ENCODE measurements at regions not wholly inside any gene's neighbourhood (a gene's known extent, or its start where the extent isn't known, plus 50 kb on each side); places are given as distances from the start of the nearest gene placed in this dataset.
A peak's percentile ranks its signal among the peaks of the same experiment; 100 is the strongest.
"Not testable (repeated sequence)": the region's sequence is repeated elsewhere in the genome, so short reads cannot be mapped to it uniquely, and the experiment has no call there.

GRCh38 chrX:64570204-64570603, 175.0 kb upstream of the MTMR8 start:
- no peak overlapping the region for H3K4me3 ChIP-seq (ENCODE audit: low read length)
- Mint-ChIP-seq H3K9me3 (peaks cover 69% of the 10 kb centered on the region), H3K36me3 (ENCODE audit: low read depth) (no peaks in the 10 kb centered on the region), H3K27me3 (ENCODE audit: insufficient read depth) (no peaks in the 10 kb centered on the region), H3K27ac (no peak overlapping the region), H3K4me3 (no peak overlapping the region), H3K4me1 (no peaks in the 10 kb centered on the region)
- H3K4me1 ChIP-seq (ENCODE audit: control insufficient read depth, insufficient read depth, low read length), result no peaks in the 10 kb centered on the region
- DNase-seq, result peak; percentile 49
- H3K36me3 ChIP-seq (ENCODE audit: control insufficient read depth, insufficient read depth, low read length), result no peaks in the 10 kb centered on the region
- H3K27ac ChIP-seq (ENCODE audit: low read depth, low read length), result no peak overlapping the region
- H3K27me3 ChIP-seq (ENCODE audit: control insufficient read depth, insufficient read depth, low read length, poor library complexity, severe bottlenecking), result no peaks in the 10 kb centered on the region
- H3K9ac ChIP-seq (ENCODE audit: extremely low read depth, low read length, poor library complexity, severe bottlenecking), result no peak overlapping the region
- no peaks in the 10 kb centered on the region for H3K9me3 ChIP-seq (ENCODE audit: control insufficient read depth, low read length)
- peak; percentile 78 for TF ChIP-seq CTCF (conservative IDR thresholded peaks at IDR 0.05)

GRCh38 chrX:64565348-64565747, 170.1 kb upstream of the MTMR8 start:
- not testable (repeated sequence) for H3K27ac ChIP-seq (ENCODE audit: low read depth, low read length); H3K4me3 ChIP-seq (ENCODE audit: low read length); H3K4me3 Mint-ChIP-seq; DNase-seq; H3K36me3 Mint-ChIP-seq (ENCODE audit: low read depth); H3K36me3 ChIP-seq (ENCODE audit: control insufficient read depth, insufficient read depth, low read length); H3K9ac ChIP-seq (ENCODE audit: extremely low read depth, low read length, poor library complexity, severe bottlenecking); H3K4me1 ChIP-seq (ENCODE audit: control insufficient read depth, insufficient read depth, low read length); H3K9me3 ChIP-seq (ENCODE audit: control insufficient read depth, low read length); H3K27me3 Mint-ChIP-seq (ENCODE audit: insufficient read depth); H3K27me3 ChIP-seq (ENCODE audit: control insufficient read depth, insufficient read depth, low read length, poor library complexity, severe bottlenecking); H3K4me1 Mint-ChIP-seq; H3K27ac Mint-ChIP-seq
- H3K9me3 Mint-ChIP-seq, result peaks cover 57% of the 10 kb centered on the region
- WGBS, 2 experiments (ENCODE audit: insufficient coverage in 1 of 2, insufficient read length in 1 of 2), result 80% methylated on average over 1 of the region's 1 CpG; no CpG with 5 or more reads in 1 of the 2 experiments

GRCh38 chrX:64549236-64549635, 154.0 kb upstream of the MTMR8 start:
- not testable (repeated sequence) for H3K9ac ChIP-seq (ENCODE audit: extremely low read depth, low read length, poor library complexity, severe bottlenecking); H3K9me3 ChIP-seq (ENCODE audit: control insufficient read depth, low read length); H3K36me3 ChIP-seq (ENCODE audit: control insufficient read depth, insufficient read depth, low read length); H3K4me3 ChIP-seq (ENCODE audit: low read length); H3K4me1 Mint-ChIP-seq; H3K4me3 Mint-ChIP-seq; H3K27me3 Mint-ChIP-seq (ENCODE audit: insufficient read depth); H3K36me3 Mint-ChIP-seq (ENCODE audit: low read depth); H3K27ac Mint-ChIP-seq; H3K27me3 ChIP-seq (ENCODE audit: control insufficient read depth, insufficient read depth, low read length, poor library complexity, severe bottlenecking); H3K4me1 ChIP-seq (ENCODE audit: control insufficient read depth, insufficient read depth, low read length); H3K27ac ChIP-seq (ENCODE audit: low read depth, low read length)
- H3K9me3 Mint-ChIP-seq, result peaks cover 76% of the 10 kb centered on the region
- WGBS, 2 experiments (ENCODE audit: insufficient coverage in 1 of 2, insufficient read length in 1 of 2), result 57 to 63% methylated on average over 1 to 5 of the region's 6 CpGs
- peak; percentile 58 for DNase-seq

- H3K4me3 Mint-ChIP-seq, result no peak overlapping the region
- H3K27ac Mint-ChIP-seq, result no peak overlapping the region
- no peak overlapping the region for H3K27ac ChIP-seq (ENCODE audit: low read depth, low read length)
- H3K4me1 Mint-ChIP-seq, result no peaks in the 10 kb centered on the region
- H3K9ac ChIP-seq (ENCODE audit: extremely low read depth, low read length, poor library complexity, severe bottlenecking), result no peak overlapping the region
- no peaks in the 10 kb centered on the region for H3K27me3 Mint-ChIP-seq (ENCODE audit: insufficient read depth)
- no peaks in the 10 kb centered on the region for H3K9me3 ChIP-seq (ENCODE audit: control insufficient read depth, low read length)
- TF ChIP-seq CTCF (conservative IDR thresholded peaks at IDR 0.05), result no peak
- peaks cover 18% of the 10 kb centered on the region for H3K9me3 Mint-ChIP-seq
- no peaks in the 10 kb centered on the region for H3K36me3 Mint-ChIP-seq (ENCODE audit: low read depth)
- no peak overlapping the region for H3K4me3 ChIP-seq (ENCODE audit: low read length)
- H3K4me1 ChIP-seq (ENCODE audit: control insufficient read depth, insufficient read depth, low read length), result no peaks in the 10 kb centered on the region
- H3K36me3 ChIP-seq (ENCODE audit: control insufficient read depth, insufficient read depth, low read length), result no peaks in the 10 kb centered on the region
- no peak for DNase-seq
- 100% methylated on average over 1 of the region's 2 CpGs; no CpG with 5 or more reads in 1 of the 2 experiments for WGBS, 2 experiments (ENCODE audit: insufficient coverage in 1 of 2, insufficient read length in 1 of 2)
- H3K27me3 ChIP-seq (ENCODE audit: control insufficient read depth, insufficient read depth, low read length, poor library complexity, severe bottlenecking), result no peaks in the 10 kb centered on the region
Observed at GRCh38 chrX:64536736-64537135, 141.5 kb upstream of the MTMR8 start.

Data from endodermal cell (in vitro differentiated cells).